ENCODE measurements at regions not wholly inside any gene's neighbourhood (a gene's known extent, or its start where the extent isn't known, plus 50 kb on each side); places are given as distances from the start of the nearest gene placed in this dataset.

- no peak for TF ChIP-seq CTCF (conservative IDR thresholded peaks at IDR 0.05)
- H3K27ac ChIP-seq: no peak overlapping the region
Observed at GRCh38 chr6:98653179-98653578, 181.2 kb upstream of the POU3F2 start.

- no peak for TF ChIP-seq CTCF (conservative IDR thresholded peaks at IDR 0.05)
Observed at GRCh38 chr6:98657764-98658163, 176.6 kb upstream of the POU3F2 start.

GRCh38 chr6:98669371-98669770 is 165.0 kb upstream of the POU3F2 start:
- no peak for TF ChIP-seq CTCF (conservative IDR thresholded peaks at IDR 0.05)

More at GRCh38 chr6:98657764-98658163, 176.6 kb upstream of the POU3F2 start:
- H3K27ac ChIP-seq: no peak overlapping the region

GRCh38 chr6:98670045-98670746 is 164.2 kb upstream of the POU3F2 start:
- no peak for TF ChIP-seq CTCF (conservative IDR thresholded peaks at IDR 0.05)
- no peak overlapping the region for H3K27ac ChIP-seq

More at GRCh38 chr6:98669371-98669770, 165.0 kb upstream of the POU3F2 start:
- H3K27ac ChIP-seq: no peak overlapping the region

- TF ChIP-seq CTCF (conservative IDR thresholded peaks at IDR 0.05): no peak
Observed at GRCh38 chr6:98672681-98673475, 161.5 kb upstream of the POU3F2 start.

GRCh38 chr6:98678481-98678880 is 155.9 kb upstream of the POU3F2 start:
- H3K27ac ChIP-seq: no peak overlapping the region
- no peak for TF ChIP-seq CTCF (conservative IDR thresholded peaks at IDR 0.05)

More at GRCh38 chr6:98672681-98673475, 161.5 kb upstream of the POU3F2 start:
- H3K27ac ChIP-seq: no peak overlapping the region

GRCh38 chr6:98686008-98686601 is 148.3 kb upstream of the POU3F2 start:
- no peak for TF ChIP-seq CTCF (conservative IDR thresholded peaks at IDR 0.05)
- H3K27ac ChIP-seq: no peak overlapping the region
